ENCODE measurements at regions not wholly inside any gene's neighbourhood (a gene's known extent, or its start where the extent isn't known, plus 50 kb on each side); places are given as distances from the start of the nearest gene placed in this dataset.

DNA sequence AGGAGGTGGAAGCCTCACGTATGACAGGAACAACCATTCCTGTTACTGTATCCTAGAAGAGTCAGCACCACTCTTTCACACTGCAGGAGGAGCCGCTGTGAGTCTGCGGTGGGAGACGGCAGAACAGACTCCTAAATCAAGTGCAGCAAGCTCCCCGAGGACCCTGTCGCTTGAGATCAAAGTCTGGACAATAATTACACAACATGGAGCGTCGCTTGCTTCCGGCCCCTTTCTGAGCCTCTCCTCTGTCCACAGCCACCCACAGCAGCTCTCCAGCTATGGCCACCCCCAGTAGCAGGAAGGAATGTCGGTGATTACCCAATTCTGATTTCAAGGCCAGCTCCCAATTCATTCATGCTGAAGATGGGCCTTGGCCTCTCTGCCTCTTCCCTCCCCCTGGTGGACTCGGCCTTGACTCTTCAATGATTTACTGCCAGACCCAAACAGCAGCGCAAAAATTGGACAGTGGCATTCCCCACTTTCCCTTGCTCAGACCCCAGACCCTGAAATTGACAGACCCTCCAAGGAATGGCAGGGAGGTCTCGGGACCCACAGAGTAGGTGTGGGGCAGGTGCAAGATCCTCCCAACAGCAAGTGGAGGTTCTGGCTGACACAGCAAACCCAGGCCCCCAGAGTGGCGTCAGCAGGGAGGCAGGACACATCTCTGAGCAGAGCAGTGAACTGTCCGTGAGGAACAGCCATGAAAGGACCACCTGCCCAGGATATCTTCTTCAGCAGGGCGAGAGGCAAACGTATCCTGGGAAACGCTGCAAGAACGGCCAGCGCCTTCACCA is 272.7 kb upstream of the DIO3 start (continued):
- TF ChIP-seq, protein P1, sequence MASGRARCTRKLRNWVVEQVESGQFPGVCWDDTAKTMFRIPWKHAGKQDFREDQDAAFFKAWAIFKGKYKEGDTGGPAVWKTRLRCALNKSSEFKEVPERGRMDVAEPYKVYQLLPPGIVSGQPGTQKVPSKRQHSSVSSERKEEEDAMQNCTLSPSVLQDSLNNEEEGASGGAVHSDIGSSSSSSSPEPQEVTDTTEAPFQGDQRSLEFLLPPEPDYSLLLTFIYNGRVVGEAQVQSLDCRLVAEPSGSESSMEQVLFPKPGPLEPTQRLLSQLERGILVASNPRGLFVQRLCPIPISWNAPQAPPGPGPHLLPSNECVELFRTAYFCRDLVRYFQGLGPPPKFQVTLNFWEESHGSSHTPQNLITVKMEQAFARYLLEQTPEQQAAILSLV (CRISPR knock-in tag; IDR thresholded peaks at IDR 0.05; ENCODE audit: borderline replicate concordance), result peak; percentile 62
- peak; percentile 61 for TF ChIP-seq KDM2A (CRISPR knock-in tag; IDR thresholded peaks at IDR 0.05; ENCODE audit: borderline replicate concordance, low read depth)
- TF ChIP-seq, protein P2, sequence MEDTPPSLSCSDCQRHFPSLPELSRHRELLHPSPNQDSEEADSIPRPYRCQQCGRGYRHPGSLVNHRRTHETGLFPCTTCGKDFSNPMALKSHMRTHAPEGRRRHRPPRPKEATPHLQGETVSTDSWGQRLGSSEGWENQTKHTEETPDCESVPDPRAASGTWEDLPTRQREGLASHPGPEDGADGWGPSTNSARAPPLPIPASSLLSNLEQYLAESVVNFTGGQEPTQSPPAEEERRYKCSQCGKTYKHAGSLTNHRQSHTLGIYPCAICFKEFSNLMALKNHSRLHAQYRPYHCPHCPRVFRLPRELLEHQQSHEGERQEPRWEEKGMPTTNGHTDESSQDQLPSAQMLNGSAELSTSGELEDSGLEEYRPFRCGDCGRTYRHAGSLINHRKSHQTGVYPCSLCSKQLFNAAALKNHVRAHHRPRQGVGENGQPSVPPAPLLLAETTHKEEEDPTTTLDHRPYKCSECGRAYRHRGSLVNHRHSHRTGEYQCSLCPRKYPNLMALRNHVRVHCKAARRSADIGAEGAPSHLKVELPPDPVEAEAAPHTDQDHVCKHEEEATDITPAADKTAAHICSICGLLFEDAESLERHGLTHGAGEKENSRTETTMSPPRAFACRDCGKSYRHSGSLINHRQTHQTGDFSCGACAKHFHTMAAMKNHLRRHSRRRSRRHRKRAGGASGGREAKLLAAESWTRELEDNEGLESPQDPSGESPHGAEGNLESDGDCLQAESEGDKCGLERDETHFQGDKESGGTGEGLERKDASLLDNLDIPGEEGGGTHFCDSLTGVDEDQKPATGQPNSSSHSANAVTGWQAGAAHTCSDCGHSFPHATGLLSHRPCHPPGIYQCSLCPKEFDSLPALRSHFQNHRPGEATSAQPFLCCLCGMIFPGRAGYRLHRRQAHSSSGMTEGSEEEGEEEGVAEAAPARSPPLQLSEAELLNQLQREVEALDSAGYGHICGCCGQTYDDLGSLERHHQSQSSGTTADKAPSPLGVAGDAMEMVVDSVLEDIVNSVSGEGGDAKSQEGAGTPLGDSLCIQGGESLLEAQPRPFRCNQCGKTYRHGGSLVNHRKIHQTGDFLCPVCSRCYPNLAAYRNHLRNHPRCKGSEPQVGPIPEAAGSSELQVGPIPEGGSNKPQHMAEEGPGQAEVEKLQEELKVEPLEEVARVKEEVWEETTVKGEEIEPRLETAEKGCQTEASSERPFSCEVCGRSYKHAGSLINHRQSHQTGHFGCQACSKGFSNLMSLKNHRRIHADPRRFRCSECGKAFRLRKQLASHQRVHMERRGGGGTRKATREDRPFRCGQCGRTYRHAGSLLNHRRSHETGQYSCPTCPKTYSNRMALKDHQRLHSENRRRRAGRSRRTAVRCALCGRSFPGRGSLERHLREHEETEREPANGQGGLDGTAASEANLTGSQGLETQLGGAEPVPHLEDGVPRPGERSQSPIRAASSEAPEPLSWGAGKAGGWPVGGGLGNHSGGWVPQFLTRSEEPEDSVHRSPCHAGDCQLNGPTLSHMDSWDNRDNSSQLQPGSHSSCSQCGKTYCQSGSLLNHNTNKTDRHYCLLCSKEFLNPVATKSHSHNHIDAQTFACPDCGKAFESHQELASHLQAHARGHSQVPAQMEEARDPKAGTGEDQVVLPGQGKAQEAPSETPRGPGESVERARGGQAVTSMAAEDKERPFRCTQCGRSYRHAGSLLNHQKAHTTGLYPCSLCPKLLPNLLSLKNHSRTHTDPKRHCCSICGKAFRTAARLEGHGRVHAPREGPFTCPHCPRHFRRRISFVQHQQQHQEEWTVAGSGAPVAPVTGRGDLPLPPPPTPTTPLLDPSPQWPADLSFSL (CRISPR knock-in tag; IDR thresholded peaks at IDR 0.05), result no peak
- TF ChIP-seq TBP (CRISPR knock-in tag; IDR thresholded peaks at IDR 0.05), result no peak
- peak; percentile 49; the same call in 1 of the 2 replicates for TF ChIP-seq RELA (CRISPR knock-in tag; IDR thresholded peaks at IDR 0.05)
- TF ChIP-seq NR2F6 (IDR thresholded peaks at IDR 0.05), result peak; percentile 96
- TF ChIP-seq NR2F6 (CRISPR knock-in tag; IDR thresholded peaks at IDR 0.05), result peak; percentile 97
- peak in 1 of 2 experiments; percentile 24; a peak in 1 of 4 replicates for TF ChIP-seq KLF16 (CRISPR knock-in tag; IDR thresholded peaks at IDR 0.05)
- TF ChIP-seq, protein P3, sequence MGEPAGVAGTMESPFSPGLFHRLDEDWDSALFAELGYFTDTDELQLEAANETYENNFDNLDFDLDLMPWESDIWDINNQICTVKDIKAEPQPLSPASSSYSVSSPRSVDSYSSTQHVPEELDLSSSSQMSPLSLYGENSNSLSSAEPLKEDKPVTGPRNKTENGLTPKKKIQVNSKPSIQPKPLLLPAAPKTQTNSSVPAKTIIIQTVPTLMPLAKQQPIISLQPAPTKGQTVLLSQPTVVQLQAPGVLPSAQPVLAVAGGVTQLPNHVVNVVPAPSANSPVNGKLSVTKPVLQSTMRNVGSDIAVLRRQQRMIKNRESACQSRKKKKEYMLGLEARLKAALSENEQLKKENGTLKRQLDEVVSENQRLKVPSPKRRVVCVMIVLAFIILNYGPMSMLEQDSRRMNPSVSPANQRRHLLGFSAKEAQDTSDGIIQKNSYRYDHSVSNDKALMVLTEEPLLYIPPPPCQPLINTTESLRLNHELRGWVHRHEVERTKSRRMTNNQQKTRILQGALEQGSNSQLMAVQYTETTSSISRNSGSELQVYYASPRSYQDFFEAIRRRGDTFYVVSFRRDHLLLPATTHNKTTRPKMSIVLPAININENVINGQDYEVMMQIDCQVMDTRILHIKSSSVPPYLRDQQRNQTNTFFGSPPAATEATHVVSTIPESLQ (CRISPR knock-in tag; conservative IDR thresholded peaks at IDR 0.05), result no peak
- TF ChIP-seq ZNF713 (CRISPR knock-in tag; IDR thresholded peaks at IDR 0.05), result no peak
- no peak for TF ChIP-seq AGO1 (IDR thresholded peaks at IDR 0.05; ENCODE audit: low read depth, low read length, poor library complexity, severe bottlenecking)
- TF ChIP-seq, protein P4, sequence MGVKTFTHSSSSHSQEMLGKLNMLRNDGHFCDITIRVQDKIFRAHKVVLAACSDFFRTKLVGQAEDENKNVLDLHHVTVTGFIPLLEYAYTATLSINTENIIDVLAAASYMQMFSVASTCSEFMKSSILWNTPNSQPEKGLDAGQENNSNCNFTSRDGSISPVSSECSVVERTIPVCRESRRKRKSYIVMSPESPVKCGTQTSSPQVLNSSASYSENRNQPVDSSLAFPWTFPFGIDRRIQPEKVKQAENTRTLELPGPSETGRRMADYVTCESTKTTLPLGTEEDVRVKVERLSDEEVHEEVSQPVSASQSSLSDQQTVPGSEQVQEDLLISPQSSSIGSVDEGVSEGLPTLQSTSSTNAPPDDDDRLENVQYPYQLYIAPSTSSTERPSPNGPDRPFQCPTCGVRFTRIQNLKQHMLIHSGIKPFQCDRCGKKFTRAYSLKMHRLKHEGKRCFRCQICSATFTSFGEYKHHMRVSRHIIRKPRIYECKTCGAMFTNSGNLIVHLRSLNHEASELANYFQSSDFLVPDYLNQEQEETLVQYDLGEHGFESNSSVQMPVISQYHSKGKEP (CRISPR knock-in tag; IDR thresholded peaks at IDR 0.05), result no peak
- TF ChIP-seq ZNF333 (CRISPR knock-in tag; IDR thresholded peaks at IDR 0.05; ENCODE audit: borderline replicate concordance), result no peak
- TF ChIP-seq JUN (CRISPR knock-in tag; IDR thresholded peaks at IDR 0.05), result peak; percentile 80; the same call in 1 of the 2 replicates
- TF ChIP-seq ZNF235 (CRISPR knock-in tag; IDR thresholded peaks at IDR 0.05; ENCODE audit: borderline replicate concordance), result no peak
- TF ChIP-seq POLR2AphosphoS2 (IDR thresholded peaks at IDR 0.05; ENCODE audit: low read depth, low read length), result no peak
- TF ChIP-seq PHF21A (CRISPR knock-in tag; IDR thresholded peaks at IDR 0.05), result peak; percentile 94
- no peak for TF ChIP-seq ZNF251 (CRISPR knock-in tag; IDR thresholded peaks at IDR 0.05)
- TF ChIP-seq MTA3 (CRISPR knock-in tag; IDR thresholded peaks at IDR 0.05), result no peak
